Activated CD4-positive, alpha-beta T cell treated with anti-CD3 and anti-CD28 coated beads, Interleukin-2, Interleukin-6, amounts not matched to agents 100 ng/mL and 50 ng/mL, durations not matched to agents 16 hours and 8 hours (primary cell): ENCODE measurements at regions not wholly inside any gene's neighbourhood (a gene's known extent, or its start where the extent isn't known, plus 50 kb on each side); places are given as distances from the start of the nearest gene placed in this dataset.
"Not testable (repeated sequence)": the region's sequence is repeated elsewhere in the genome, so short reads cannot be mapped to it uniquely, and the experiment has no call there.

Experiments
- DNase-seq: peaks from one replicate; pipeline ENCODE4 v3.0.0-alpha.2; 2020

GRCh38 chr2:88865801-88866371 lies 174.4 kb downstream of the RPIA start:
- no peak for DNase-seq

DNA sequence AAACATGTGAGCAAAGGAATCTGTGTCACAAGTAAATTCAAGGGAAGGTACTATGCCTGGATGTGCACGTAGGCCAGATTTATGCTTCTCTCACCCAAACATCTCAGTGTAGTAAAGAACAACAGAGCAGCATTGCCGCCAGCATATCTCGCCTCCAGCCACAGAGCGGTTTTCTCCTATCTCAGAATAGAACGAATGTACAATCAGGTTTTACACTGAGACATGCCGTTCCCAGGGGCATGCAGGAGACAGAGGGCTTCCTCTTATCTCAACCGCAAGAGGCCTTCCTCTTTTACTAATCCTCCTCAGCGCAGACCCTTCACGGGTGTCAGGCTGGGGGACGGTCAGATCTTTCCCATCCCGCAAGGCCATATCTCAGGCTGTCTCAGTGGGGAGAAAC lies 175.3 kb downstream of the RPIA start:
- DNase-seq = no peak

- no peak for DNase-seq
Measured at GRCh38 chr2:88868861-88869260, 177.4 kb downstream of the RPIA start.

GRCh38 chr2:88870267-88870839 lies 178.9 kb downstream of the RPIA start:
- DNase-seq = no peak

DNA sequence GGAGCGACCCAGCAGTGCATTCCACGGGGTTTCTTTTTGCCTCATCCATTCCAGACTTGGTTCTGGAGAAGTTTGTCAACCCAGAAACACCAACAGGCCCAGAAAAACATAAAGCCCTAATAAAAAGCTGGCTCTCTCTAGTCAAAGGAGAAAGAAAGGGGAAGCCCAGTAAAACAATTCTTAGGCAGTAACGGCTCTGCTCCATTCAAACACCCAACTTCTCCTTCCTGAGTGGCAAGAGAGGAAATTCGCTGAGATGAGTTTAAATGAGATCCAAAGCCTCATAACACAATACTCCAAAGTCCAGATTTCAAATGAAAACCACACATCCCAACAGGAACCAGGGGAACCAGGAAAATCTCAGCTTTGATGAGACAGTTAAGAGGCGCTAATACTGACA lies 179.9 kb downstream of the RPIA start:
- DNase-seq = no peak

DNA sequence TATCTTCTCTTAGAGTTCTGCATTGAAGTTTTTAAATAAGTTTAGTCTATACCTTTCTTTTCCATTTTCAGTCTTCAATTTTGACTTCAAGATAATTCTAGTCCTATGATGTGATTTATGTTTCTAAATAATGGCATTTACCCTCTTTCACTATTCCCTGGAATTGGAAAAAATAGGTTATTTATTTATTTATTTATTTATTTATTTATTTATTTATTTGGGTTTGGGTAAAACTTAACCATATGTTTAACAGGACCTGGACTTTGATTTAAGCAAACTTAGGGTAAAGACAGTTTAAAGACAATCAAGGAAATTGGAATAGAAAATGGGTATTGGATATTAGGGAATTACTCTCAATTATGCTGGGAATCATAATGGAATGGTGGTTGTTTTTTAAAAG lies 182.1 kb downstream of the RPIA start:
- no peak for DNase-seq

GRCh38 chr2:88874063-88874657 lies 182.7 kb downstream of the RPIA start:
- DNase-seq = peak; percentile 65

DNA sequence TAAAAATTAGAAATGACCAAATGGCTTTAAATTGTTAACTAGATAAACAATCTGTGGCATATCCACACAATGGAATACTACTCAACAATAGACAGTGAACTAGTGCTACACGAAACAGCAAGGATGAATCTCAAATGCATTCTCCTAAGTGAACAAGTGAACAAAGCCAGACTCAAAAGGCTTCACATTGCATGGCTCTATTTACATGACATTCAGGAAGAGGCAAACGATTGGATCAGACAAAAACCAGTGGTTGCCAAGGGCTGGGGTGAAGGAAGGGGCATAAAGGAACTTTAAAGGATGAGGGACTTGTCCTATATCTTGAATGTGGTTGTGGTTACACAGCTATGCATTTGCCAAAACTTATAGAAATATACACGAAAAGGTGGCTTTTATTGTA lies 184.3 kb downstream of the RPIA start:
- DNase-seq = no peak

DNA sequence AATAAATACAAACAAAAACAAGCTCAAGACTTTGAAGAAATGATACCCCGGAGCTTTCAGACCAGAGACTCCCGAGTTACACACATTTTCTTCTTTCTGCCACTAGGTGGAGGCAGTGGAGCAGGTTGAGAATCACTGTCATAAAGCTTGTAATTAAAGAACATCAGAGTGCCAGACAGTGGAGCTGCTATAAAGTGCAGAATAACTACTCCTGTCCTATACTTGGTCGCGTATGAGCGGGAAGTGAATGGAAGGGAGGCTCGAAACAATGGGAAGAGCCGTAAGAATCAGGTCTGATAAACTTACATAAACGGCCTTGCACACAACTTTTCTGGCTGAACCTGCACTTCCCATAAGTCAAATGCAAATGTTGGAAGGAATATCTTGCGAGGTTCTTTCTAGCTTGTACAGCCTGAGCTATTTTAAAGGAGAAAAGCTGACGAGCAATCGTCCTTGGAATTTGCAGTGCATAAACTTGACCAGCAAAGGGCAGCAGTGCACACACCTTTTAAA lies 189.0 kb downstream of the RPIA start:
- peak; percentile 65 for DNase-seq

DNA sequence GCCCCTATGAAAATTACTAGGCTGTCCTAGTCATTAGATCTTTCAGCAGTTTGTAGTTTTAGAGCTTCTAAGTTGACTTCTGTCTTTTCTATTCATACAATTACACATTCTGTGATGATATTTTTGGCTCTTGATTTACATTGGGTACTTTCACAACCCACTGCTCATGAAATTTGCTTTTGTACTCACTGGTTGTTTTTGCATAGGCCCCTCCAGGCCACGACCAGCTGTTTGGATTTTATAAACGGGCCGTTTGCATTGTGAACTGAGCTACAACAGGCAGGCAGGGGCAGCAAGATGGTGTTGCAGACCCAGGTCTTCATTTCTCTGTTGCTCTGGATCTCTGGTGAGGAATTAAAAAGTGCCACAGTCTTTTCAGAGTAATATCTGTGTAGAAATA lies 193.8 kb downstream of the RPIA start:
- no peak for DNase-seq

DNA sequence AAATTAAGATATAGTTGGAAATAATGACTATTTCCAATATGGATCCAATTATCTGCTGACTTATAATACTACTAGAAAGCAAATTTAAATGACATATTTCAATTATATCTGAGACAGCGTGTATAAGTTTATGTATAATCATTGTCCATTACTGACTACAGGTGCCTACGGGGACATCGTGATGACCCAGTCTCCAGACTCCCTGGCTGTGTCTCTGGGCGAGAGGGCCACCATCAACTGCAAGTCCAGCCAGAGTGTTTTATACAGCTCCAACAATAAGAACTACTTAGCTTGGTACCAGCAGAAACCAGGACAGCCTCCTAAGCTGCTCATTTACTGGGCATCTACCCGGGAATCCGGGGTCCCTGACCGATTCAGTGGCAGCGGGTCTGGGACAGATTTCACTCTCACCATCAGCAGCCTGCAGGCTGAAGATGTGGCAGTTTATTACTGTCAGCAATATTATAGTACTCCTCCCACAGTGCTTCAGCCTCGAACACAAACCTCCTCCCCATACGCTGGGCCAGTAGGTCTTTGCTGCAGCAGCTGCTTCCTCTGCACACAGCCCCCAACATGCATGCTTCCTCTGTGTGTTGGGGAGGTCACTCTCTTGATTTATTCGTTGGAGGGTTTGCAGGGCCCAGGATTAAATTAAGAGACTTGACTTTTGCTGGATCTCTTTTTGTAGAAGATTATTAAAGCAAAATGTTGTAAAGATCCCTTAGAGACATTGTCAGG lies 194.4 kb downstream of the RPIA start:
- no peak for DNase-seq

DNA sequence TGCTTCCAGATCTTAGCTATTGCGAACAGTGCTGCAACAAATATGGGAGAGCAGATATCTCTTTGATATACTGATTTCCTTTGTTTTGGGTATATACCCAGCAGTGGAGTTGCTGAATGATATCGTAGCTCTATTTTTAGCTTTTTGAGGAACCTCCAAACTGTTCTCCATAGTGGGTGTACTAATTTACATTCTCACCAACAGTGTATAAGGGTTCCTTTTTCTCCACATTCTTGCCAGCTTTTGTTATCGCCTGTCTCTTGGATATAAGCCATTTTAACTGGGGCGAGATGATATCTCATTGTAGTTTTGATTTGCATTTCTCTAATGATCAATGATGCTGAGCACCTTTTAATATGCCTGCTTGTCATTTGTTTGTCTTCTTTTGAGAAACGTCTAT lies 196.0 kb downstream of the RPIA start:
- DNase-seq = not testable (repeated sequence)

GRCh38 chr2:88892207-88892606 lies 200.7 kb downstream of the RPIA start:
- no peak for DNase-seq

DNA sequence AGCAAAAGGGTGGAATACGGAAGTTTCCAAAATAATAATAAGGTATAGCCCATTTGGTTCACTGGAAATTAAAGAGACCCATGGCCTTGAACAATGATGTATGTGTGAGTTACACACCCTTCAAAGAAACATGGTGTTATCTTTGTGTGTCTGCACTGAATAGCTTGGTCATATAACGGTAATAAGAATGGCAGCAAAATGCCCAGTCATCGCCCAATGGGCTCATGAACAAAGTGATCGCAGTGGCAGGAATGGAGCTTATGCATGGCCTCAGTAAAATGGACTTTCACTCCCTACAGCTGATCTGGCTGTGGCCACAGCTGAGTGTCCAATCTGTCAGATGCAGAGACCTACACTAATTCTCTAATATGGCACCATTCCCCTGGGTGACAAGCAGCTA lies 201.3 kb downstream of the RPIA start:
- no peak for DNase-seq

DNA sequence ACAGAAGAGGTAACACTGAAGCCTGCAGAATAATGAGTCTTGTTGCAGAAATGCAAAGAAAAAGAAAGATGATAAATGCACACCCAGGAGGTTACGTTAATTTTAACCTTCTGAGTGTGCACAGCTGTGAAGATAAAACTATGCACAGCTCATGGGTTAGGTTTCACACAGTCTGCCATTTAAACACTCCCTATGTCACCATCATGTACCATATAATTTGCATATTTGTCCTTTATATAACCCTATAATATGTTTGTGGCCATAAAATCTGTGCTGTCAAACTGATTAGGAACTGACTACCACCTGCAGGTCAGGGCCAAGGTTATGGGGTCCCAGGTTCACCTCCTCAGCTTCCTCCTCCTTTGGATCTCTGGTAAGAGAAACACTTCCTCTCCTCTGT lies 205.5 kb downstream of the RPIA start:
- DNase-seq = no peak

- no peak for DNase-seq
Measured at GRCh38 chr2:88897715-88898114, 206.2 kb downstream of the RPIA start.

GRCh38 chr2:88903749-88904353 lies 212.4 kb downstream of the RPIA start:
- DNase-seq = peak; percentile 41

DNA sequence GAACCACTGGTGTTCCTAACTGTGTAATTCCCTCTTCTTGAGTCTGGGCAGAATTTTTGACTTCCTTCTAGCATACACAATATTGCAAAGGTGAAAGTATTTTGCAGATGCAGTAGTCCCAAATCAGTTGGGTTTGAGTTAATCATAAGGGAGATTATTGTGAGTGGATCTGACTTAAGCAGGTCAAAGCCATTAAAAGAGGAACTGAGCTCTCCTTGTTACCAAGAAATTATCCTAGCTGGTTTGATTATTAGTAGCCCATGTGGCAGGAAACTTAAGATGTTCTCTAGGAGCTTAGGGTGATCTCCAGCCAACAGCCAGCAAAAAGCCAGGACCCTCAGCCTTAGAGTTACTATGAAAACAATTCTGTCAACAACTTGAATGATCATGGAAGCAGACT lies 221.8 kb downstream of the RPIA start:
- DNase-seq = no peak

GRCh38 chr2:88919087-88919738 lies 227.7 kb downstream of the RPIA start:
- DNase-seq = peak; percentile 22

GRCh38 chr2:88920399-88920798 lies 228.9 kb downstream of the RPIA start:
- DNase-seq = not testable (repeated sequence)

GRCh38 chr2:88924533-88924932 lies 233.1 kb downstream of the RPIA start:
- DNase-seq = no peak

DNA sequence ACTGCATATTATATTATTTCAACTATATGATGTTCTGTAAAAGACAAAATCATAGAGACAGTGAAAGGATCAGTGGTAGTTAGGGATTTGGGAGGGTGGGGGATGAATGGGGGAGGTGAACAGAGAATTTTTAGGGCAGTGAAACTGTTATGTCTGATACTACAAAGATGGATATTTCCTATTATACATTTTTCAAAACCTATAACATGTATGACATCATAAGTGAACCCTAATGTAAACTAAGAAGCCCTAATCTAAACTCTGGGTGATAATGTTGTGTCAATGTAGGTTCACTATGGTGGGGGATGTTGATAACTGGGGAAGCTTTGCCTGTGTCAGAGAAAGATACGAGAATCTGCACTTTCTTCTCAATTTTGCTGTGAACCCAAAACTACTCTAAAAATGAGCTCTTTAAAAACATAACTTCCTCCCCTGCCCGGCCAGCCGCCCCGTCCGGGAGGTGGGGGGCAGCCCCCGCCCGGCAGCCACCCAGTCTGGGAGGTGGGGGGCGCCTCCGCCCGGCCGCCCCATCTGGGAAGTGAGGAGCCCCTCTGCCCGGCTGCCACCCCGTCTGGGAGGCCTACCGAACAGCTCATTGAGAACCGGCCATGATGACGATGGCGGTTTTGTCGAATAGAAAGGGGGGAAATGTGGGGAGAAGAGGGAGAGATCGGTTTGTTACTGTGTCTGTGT lies 234.4 kb downstream of the RPIA start:
- DNase-seq = no peak
